Smooth muscle cell (in vitro differentiated cells): ENCODE measurements at regions not wholly inside any gene's neighbourhood (a gene's known extent, or its start where the extent isn't known, plus 50 kb on each side); places are given as distances from the start of the nearest gene placed in this dataset.

Experiments
- DNase-seq: peaks from one replicate; lab custom pipeline; 2025; ENCODE audit not compliant: unreplicated experiment; lab: John Stamatoyannopoulos, UW
- H2AFZ ChIP-seq: fragments of 200-600 bp; sonication (generic); 2 replicates; pipeline ENCODE4 v1.6.0; 2016; ENCODE audit warnings: antibody characterized with exemption, low read depth, mild to moderate bottlenecking
- H3F3A ChIP-seq: fragments of 200-600 bp; sonication (generic); 2 replicates; pipeline ENCODE4 v1.6.0; 2017; ENCODE audit warnings: antibody characterized with exemption, low read depth
- H3K27ac ChIP-seq: fragments of 200-600 bp; sonication (generic); 2 replicates; pipeline ENCODE4 v1.5.1; 2016; ENCODE audit warnings: low read depth, mild to moderate bottlenecking
- H3K27me3 ChIP-seq: fragments of 200-600 bp; sonication (generic); 2 replicates; pipeline ENCODE4 v1.6.1; 2016; ENCODE audit warnings: low read depth, mild to moderate bottlenecking
- H3K36me3 ChIP-seq: fragments of 200-600 bp; sonication (generic); 2 replicates; pipeline ENCODE4 v1.5.1; 2016; ENCODE audit warnings: low read depth
- H3K4me1 ChIP-seq: fragments of 200-600 bp; sonication (generic); 2 replicates; pipeline ENCODE4 v1.5.1; 2016; ENCODE audit warnings: low read depth
- H3K4me2 ChIP-seq: fragments of 200-600 bp; sonication (generic); 2 replicates; pipeline ENCODE4 v1.6.0; 2016; ENCODE audit warnings: mild to moderate bottlenecking
- H3K4me3 ChIP-seq: fragments of 200-600 bp; sonication (generic); 2 replicates; pipeline ENCODE4 v1.5.1; 2016; ENCODE audit warnings: mild to moderate bottlenecking
- H3K79me2 ChIP-seq: fragments of 200-600 bp; sonication (generic); 2 replicates; pipeline ENCODE4 v1.6.0; 2016; ENCODE audit warnings: low read depth, mild to moderate bottlenecking
- H3K9ac ChIP-seq: fragments of 200-600 bp; sonication (generic); 2 replicates; pipeline ENCODE4 v1.6.0; 2016; ENCODE audit warnings: low read depth
- H3K9me3 ChIP-seq: fragments of 200-600 bp; sonication (generic); replicated peaks from 2 replicates; pipeline ENCODE4 v1.5.1; 2016; ENCODE audit warnings: low read depth
- H4K20me1 ChIP-seq: fragments of 200-600 bp; sonication (generic); 2 replicates; pipeline ENCODE4 v1.6.0; 2016; ENCODE audit warnings: low read depth
- WGBS: methylation state at CpG from one replicate; pipeline ENCODE4 v1.1.7; 2016; ENCODE audit warnings: low lambda C conversion rate; 5-methylcytosine and 5-hydroxymethylcytosine counted together
- TF ChIP-seq, protein P1 (sequence below): fragments of 200-600 bp; sonication (generic); IDR thresholded peaks from 2 replicates; pipeline ENCODE4 v1.5.1; 2017; ENCODE audit warnings: borderline replicate concordance, mild to moderate bottlenecking, antibody characterized with exemption; ENCODE audit not compliant: insufficient read depth, poor library complexity, severe bottlenecking

DNA sequence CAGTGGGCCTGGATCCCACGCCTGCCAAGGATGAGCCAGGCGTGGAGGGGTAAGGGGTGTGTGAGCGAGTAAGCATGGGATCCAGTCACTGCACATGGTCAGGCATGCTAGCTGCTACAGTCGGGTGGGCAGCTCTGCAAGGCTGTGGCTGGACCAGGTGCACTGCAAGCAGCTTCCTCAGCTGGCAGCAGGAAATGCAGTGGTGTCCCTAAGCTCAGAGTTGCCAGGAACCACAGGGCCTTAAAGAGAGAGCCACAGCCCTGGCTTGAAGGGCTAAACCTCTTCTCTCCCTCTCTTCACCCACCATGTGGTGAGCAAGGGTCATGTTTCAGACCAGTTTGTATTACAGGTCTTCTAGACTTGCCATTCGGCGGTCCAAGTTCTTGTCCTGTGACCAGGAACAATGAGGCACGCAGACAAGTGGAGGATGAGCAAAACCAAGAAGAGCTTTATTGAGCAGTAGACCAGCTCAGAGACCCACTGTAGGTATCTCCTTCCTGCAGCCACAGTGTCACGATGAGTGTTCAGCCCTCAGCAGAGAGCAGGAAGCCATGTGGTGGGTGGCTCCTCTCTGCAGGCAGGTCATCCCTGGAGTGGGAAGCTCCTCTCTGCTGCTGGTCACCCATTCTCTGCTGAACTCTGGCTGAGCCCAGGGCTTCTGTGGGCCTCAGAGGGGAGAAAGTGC, 511.9 kb downstream of the PYDC2 start:
- Histone ChIP-seq H3F3A (no peaks in the 10 kb centered on the region), H3K9ac (no peak overlapping the region), H3K9me3 (no peaks in the 10 kb centered on the region), H3K4me1 (no peaks in the 10 kb centered on the region), H2AFZ (no peak overlapping the region), H3K27ac (no peak overlapping the region), H3K4me3 (no peak overlapping the region), H3K79me2 (no peaks in the 10 kb centered on the region), H3K36me3 (no peaks in the 10 kb centered on the region), H3K27me3 (no peaks in the 10 kb centered on the region), H3K4me2 (no peak overlapping the region), H4K20me1 (no peaks in the 10 kb centered on the region)
- DNase-seq, result no peak
- WGBS, result 94% methylated on average over 8 of the region's 8 CpGs
- TF ChIP-seq, protein P1, sequence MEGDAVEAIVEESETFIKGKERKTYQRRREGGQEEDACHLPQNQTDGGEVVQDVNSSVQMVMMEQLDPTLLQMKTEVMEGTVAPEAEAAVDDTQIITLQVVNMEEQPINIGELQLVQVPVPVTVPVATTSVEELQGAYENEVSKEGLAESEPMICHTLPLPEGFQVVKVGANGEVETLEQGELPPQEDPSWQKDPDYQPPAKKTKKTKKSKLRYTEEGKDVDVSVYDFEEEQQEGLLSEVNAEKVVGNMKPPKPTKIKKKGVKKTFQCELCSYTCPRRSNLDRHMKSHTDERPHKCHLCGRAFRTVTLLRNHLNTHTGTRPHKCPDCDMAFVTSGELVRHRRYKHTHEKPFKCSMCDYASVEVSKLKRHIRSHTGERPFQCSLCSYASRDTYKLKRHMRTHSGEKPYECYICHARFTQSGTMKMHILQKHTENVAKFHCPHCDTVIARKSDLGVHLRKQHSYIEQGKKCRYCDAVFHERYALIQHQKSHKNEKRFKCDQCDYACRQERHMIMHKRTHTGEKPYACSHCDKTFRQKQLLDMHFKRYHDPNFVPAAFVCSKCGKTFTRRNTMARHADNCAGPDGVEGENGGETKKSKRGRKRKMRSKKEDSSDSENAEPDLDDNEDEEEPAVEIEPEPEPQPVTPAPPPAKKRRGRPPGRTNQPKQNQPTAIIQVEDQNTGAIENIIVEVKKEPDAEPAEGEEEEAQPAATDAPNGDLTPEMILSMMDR, result no peak

DNA sequence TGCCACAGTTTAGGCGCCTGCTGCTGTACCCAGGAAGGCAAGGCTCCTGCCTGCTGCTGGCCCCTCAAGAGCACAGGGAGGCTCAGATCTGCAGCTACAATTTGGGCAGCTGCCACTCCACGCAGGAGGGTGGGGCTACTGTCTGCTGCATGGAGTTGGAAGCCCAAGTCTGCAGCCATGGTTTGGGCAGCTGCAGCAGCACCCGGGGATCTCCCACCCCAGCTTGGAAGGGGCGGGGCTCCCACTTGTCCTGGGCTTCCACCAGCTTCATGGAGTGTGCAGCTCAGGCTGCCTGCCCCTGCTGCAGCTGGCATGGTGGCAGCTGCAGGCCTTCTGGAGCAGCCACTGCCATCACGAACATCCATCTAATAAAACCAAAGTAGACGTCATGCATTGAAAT, 512.9 kb downstream of the PYDC2 start:
- H3K4me3 ChIP-seq, result no peak overlapping the region
- TF ChIP-seq, protein P1, result no peak
- 80% methylated on average over 6 of the region's 6 CpGs for WGBS

DNA sequence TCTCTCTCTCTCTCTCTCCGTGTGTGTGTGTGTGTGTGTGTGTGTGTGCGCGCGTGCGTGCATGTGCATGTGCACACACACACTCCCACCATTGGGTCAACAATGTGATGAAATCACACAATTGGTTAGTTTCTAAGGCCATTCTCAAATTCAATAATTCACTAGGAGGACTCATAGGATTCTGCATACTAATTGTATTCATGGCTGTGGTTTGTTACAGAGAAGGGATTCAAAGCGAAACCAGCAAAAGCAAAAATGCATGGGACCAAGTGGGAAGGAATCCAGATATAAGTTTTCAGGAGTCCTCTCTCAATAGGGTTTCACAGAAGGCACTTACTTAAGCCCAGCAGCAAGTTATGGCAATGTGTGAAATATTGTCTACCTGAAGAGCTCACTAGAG, 515.0 kb downstream of the PYDC2 start:
- Histone ChIP-seq H3K4me1 (no peaks in the 10 kb centered on the region), H3K9ac (no peak overlapping the region), H3K4me3 (no peak overlapping the region), H3K27ac (no peak overlapping the region), H3F3A (no peaks in the 10 kb centered on the region), H2AFZ (no peak overlapping the region), H4K20me1 (no peaks in the 10 kb centered on the region), H3K36me3 (no peaks in the 10 kb centered on the region), H3K4me2 (no peak overlapping the region), H3K9me3 (no peaks in the 10 kb centered on the region), H3K27me3 (no peaks in the 10 kb centered on the region), H3K79me2 (no peaks in the 10 kb centered on the region)
- TF ChIP-seq, protein P1, result no peak
- 69% methylated on average over 6 of the region's 6 CpGs for WGBS
- DNase-seq, result no peak

More for the DNA sequence above, 512.9 kb downstream of the PYDC2 start:
- H3K27ac ChIP-seq, result no peak overlapping the region
- H3K79me2 ChIP-seq, result no peaks in the 10 kb centered on the region
- H3F3A ChIP-seq, result no peaks in the 10 kb centered on the region
- H3K9ac ChIP-seq, result no peak overlapping the region
- no peak overlapping the region for H2AFZ ChIP-seq
- H3K27me3 ChIP-seq, result no peaks in the 10 kb centered on the region
- no peak for DNase-seq
- no peak overlapping the region for H3K4me2 ChIP-seq
- no peaks in the 10 kb centered on the region for H4K20me1 ChIP-seq
- H3K9me3 ChIP-seq, result no peaks in the 10 kb centered on the region
- H3K4me1 ChIP-seq, result no peaks in the 10 kb centered on the region
- no peaks in the 10 kb centered on the region for H3K36me3 ChIP-seq

DNA sequence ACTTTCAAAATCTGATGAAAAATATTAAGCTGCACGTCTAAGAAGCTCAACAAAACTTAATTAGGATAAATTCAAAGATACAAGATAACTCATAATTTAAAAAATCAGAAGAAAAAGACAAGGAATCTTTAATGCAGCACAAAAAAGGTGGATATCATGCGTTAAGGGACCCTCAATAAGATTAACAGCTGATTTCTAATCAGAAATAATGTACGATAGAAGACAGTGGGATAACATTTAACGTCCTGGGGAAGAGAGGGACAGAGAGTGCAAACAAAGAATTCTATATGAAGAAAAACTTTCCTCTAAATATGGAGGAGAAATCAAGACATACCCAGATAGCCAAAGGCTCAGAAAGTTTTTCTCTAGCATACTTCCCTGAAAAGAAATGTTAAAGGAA, 519.5 kb downstream of the PYDC2 start:
- TF ChIP-seq, protein P1, result no peak
- 87% methylated on average over 4 of the region's 4 CpGs for WGBS

More for the DNA sequence above, 519.5 kb downstream of the PYDC2 start:
- H3K4me1 ChIP-seq, result no peaks in the 10 kb centered on the region
- H3F3A ChIP-seq, result no peaks in the 10 kb centered on the region
- no peaks in the 10 kb centered on the region for H4K20me1 ChIP-seq
- H3K4me2 ChIP-seq, result no peak overlapping the region
- H3K4me3 ChIP-seq, result no peak overlapping the region
- no peaks in the 10 kb centered on the region for H3K36me3 ChIP-seq
- no peaks in the 10 kb centered on the region for H3K9me3 ChIP-seq
- no peaks in the 10 kb centered on the region for H3K79me2 ChIP-seq
- H3K27me3 ChIP-seq, result no peaks in the 10 kb centered on the region
- no peak overlapping the region for H3K27ac ChIP-seq
- no peak for DNase-seq
- H2AFZ ChIP-seq, result no peak overlapping the region
- no peak overlapping the region for H3K9ac ChIP-seq
